Medulla oblongata (tissue), 1 donor: ENCODE measurements at regions not wholly inside any gene's neighbourhood (a gene's known extent, or its start where the extent isn't known, plus 50 kb on each side); places are given as distances from the start of the nearest gene placed in this dataset.
A peak's percentile ranks its signal among the peaks of the same experiment; 100 is the strongest.

Source experiments
- DNase-seq: peaks from one replicate; pipeline ENCODE4 v3.0.0-alpha.2; 2015; ENCODE audit errors: extremely low spot score

DNA sequence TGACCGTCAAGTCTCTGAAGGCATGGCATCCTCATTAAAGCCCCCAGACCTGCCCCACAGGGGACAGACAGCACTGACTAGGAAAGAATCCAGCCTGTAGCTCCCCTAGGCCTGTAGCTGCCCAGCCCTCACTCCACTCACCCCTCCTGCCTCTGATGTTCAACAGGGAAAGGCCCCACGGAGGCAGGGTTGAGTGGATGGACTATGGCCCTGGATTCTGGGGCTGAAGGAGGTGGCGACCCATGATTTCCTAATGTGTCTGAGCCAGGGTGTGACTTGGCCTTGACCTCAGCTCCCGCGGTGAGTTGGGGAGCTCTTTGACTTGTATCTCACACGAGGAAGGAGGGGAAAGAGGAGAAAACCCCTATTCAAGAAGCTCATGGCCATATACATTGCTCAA is 238.5 kb upstream of the CSF3R start:
- DNase-seq, result no peak

DNA sequence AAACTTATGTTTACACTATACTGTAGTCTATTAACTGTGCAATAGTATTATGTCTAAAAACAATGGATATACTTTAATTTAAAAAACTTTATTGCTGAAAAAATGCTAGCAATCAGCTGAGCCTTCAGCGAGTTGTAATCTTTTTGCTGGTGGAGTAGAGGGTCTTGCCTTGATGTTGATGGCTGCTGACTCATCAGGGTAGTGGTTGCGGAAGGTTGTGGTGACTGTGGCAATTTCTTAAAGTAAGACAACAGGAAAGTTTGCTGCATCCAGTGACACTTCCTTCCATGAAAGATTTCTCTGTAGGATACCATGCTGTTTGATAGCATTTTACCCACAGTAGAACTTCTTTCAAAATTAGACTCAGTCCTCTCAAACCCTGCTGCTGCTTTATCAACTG is 234.7 kb upstream of the CSF3R start:
- no peak for DNase-seq

DNA sequence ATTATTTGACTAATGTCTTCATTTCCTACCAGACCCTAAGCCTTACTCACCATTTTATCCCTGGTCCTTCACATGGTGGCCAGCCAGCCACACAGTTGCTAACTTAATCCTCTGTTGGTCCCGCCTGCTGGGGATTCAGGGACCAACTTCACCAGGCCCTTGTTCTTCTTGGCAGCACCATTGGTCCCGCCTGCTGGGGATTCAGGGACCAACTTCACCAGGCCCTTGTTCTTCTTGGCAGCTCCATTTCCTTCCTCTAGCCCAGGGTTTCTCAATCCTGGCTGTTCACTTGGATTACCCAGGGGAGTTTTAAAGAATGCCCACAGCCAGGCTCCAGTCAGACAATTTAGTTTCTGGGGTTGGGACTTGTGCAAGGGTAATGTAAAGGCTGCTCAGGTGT is 233.1 kb upstream of the CSF3R start:
- no peak for DNase-seq

DNA sequence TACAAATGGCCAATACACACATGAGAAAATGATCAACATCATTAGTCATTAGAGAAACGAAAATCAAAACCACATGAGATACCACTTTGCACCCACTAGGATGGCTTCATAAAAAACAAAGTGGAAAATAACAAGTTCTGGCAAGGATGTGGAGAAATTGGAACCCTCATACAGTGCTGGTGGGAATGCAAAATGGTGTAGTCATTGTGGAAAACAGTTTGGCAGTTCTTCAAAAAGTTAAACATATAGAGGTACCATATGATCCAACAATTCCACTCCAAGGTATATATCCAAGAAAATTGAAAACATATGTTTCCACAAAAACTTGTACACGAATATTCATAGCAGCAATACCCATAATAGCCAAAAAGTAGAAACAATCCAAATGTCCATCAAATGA is 231.6 kb upstream of the CSF3R start:
- DNase-seq, result no peak

DNA sequence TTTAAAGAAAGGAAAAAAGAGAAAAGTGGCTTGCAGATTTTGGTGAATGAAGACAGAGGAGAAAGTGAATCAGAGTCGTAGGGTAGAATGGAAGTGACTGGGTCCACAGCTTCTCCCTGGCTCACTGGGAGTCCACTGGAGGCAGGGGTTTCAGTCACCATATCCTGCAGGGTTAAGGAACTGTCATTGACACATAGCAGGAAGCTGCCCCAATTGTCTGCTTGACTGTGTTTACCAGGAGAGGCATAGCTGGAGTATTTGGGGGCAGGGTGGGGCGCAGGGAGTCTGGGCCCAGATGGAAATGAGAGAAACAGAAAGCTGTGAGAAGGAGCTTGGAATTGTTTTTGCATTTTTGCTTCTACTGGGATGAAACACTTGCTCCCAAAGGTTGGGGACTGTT is 228.8 kb upstream of the CSF3R start:
- DNase-seq, result no peak

DNA sequence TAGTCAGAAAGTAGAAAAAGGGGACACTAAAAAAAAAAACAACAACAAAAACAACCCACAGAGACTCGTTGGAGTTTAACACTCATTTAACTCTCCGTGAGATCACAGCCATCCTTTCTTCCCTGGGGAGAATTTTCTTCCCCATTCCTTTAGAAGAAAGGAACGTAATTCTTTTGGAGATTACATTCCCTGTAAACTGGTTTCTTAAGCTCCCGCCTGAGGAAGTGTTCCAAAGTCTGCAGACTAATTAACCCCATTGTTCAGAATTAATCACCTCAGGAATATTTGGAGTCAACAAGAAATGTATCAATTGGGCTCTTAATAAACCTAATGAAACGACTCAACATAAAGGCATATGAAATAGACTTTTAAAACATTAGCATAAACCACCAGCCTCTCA is 228.2 kb upstream of the CSF3R start:
- no peak for DNase-seq

DNA sequence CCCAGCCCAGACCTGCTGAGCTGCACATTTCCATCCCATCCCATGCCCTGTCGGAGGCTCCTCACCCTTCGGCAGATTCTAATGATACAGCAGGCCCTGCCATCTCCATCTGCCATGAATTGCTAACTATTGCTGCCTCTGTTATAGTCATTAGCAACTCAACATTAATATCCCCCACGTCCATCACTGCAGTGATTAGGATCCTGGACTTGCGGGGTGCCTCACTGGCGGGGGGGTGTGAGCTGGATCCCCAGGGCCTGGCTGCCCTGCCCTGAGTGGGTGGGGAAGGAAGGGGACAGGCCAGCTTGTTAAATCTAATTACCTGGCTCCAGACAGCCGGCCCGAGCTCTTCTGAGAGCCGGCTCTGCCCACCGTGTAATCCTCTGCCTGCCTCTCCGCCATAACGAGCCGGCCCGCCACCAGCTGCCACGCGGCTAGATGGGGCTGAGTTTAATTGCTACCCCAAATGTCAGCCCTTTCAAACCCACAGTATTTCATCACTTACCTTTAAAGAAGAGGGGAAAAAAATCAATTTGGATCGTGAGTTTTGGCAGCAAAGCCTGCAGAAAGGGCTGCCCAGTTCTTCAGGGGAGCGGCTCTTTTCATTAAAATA is 227.3 kb upstream of the CSF3R start:
- no peak for DNase-seq

DNA sequence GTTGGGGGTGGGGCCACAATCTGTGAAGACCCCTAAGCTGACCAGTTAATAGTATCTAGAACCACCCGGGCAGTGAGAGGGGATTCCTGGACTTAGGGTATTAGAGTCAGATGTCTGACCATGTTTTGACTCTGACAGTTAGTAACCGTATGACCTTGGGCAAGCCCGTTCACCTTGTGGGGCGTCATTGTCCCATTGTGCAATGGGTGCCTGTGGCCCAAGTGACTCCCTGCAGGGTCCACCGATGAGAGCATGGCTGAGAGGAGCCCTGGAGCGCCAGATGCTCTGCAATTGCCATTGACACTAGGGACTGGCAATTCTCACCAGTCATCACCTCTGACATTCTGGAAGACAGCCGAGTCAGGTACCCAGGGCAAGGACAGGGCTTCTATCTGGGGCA is 225.9 kb upstream of the CSF3R start:
- DNase-seq, result no peak

DNA sequence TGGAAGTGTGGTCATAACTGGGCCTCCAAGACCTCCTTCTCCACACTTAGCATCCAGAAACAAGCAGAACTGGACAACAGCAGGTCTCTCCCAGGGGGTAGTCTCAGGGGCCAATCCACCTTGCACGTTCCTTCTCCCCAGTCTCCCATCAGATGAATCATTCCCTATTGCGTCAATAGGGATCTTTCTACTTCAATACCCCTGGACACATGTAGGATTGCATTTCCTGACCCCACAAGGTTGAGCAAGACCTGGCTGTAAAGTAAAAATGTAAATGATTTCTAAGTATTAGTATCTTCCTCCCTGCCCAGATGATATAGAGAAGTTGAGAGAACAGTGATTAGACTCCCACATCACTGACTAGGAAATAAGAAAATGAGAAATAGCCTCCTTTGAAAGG is 224.5 kb upstream of the CSF3R start:
- no peak for DNase-seq

DNA sequence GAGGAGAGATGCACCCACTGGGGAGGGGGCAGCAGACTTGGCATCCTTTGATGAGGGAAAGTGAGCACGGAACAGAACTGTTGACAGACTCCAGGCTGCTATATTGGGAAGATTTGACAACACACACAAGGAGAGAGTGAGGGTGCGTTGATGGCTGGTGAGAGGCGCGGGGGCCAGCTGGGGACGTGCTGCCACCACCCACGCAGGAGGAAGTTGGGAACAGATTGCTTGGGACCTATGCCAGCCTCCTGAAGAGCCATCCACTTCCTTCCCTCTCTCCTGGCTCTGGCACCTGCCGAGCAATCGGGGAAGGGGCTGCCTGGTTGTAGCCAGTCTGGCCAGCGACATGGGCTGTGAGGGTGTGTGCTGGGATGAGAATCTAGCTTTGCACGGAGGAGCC is 223.7 kb upstream of the CSF3R start:
- no peak for DNase-seq

DNA sequence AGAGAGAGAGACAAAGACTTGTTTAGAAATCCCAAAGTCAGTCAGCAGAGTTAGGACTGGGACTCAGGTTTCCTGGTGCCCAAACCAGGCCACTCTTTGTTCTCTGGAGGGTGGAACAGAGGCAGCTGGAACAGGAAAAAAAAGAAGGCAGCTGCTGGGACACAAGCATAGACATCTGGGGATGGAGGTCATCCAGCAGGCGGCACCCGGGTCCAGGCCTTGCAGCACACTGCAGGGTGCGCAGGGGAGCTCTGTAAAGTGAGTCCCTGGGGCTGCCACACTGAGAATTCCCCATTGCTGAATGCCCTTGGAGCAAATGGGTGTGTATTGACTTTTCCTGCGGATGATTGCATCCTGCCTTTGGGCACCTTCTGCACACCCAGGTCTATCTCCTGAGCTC is 222.9 kb upstream of the CSF3R start:
- DNase-seq, result peak; percentile 19

DNA sequence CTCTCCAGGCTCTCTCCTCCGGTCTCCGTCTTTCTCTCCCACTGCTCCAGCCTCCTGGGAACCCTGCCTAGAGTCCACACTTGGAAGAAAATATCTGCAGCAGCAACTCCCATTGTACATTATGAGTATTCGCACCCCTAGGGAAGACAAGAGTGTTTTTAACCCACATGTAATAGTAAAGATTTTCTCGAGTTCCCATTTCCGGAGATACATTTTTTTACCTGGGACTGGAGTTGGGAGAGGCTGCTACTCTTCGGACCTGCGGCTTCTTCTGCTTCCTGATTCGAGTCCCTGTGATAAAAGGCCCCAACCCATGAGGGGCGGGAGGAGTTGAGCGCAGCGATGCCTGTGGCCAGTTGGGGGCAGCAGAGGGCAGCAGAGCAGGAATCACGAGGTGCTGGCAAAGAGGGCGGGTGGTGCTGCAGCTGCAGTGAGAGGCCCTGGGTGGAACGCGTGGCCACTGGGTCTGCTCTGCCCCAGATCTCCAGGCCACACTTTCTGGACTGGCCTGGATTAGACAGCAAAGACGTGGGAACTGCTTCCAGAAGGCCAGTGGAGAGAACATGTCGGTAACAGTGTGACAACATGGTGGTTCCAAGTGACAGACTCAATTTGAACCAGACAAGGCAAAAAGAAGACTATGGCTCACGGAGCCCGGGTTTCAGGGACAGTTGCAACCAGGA is 221.0 kb upstream of the CSF3R start:
- peak; percentile 90 for DNase-seq

DNA sequence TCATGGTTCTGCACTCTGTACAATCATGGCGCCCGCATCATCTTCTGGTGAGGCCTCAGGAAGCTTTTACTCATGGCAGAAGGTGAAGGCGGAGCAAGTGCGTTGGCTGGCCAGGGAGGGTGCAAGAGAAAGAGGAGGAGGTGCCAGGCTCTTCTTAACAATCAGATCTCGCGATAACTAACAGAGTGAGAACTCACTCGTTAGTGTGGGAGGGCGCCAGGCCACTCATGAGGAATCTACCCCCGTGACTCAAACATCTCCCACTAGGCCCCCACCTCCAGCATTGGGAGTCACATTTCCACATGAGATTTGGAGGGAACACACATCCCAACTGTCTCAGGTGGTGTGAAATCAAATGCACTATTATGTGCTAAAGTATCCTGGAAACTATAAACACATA is 220.2 kb upstream of the CSF3R start:
- no peak for DNase-seq

DNA sequence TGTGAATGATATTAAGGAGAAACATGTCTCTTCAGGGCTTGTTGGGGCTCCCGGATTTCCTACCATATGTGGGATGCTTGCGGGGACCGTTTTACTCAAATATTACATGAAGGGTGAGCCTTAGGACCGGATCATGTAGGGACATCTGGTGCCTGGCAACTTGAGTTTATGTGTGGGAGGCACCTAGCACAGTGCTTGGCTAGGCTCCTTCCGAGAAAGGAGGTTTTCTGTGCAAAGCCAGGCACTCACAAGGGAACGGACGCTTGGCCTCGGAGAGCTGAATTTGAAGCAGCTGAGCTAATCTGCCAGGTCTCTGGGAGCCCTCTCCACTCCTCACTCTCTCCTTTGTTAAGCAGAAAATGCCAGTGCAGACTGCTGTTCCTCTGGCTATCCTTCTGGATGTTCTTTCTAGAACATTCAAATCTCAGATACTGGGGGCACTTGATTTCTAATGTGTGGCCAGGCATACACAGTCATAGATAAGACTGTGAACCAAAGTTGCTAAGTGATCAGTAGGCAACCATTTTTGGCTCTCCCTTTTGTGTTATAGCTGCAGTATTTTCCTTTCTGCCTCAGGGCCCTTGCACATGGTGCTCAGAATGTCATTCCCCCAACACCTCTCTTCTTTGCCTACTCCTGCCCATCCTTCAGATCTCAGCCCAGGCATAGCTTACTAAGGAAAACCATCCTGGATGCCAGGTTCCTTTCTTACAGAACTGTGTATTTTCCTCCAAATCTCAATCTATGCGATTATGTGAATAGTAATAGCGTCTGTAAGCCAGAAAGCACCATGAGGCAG is 216.6 kb upstream of the CSF3R start:
- DNase-seq, result peak; percentile 21

DNA sequence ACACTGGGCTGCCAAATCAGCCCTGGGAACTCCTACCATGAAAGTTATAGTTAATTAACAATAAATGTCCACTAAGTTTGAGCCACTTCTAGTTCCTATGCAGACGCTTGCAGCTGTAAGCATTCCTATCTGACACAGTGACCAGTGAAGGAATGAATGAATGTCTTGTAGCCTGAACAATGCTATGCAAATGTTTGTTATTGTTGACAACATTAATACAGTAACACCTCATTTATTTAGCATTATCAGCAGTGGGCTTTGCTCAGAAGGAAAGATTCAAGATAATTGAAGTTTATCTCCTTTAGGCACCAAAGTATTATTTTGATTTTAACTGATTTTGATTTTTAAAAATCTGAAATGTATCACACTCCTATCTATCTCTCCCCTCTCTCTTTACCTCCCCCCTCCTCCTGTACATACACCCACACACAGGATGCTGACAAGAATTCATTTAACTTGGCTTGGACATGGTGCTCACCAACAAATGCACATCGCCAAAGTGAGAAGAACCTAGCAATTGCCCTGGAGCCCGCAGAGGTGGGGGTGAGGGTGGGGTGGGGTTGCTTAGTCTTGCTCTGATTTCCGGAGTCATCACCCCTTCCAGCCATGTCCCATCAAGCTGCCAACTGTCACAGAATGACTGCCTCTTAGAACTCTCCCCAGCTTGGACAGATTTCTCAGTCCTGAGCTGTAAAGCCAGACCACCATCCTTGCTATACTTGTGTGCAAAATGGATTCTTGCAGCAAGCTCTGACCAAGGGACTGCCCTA is 215.3 kb upstream of the CSF3R start:
- no peak for DNase-seq

DNA sequence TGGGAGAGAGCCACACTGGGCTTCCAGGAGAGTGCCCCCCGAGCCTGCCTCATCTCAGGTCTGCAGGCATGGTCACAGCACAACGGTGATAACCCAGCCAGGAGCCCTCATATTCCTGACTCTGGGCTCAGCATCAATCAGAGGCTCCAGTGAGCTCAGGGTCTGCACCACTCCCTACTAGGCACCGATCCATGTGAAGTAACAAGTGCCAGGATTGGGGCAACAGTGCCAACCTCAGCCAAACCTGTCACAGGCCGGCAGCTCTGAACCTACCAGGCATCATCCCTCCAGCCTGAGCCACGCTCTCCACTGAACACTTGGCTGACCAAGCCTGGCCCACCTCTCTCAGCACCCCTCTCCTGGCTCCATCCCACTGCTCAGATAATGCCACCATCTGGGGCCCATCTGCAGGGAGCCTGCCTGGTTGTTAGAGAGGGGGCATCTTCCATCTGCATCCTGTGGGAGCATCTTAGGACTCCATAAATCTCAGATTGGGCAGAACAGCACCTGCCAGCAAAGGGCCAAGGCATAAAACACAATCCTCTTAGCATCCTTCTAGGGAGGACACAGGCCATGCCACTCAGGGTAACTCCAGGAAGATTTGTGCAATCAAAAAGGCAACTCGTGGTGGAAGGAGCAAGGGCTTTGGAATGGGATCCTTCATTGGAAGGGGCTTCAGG is 213.7 kb upstream of the CSF3R start:
- DNase-seq, result no peak

DNA sequence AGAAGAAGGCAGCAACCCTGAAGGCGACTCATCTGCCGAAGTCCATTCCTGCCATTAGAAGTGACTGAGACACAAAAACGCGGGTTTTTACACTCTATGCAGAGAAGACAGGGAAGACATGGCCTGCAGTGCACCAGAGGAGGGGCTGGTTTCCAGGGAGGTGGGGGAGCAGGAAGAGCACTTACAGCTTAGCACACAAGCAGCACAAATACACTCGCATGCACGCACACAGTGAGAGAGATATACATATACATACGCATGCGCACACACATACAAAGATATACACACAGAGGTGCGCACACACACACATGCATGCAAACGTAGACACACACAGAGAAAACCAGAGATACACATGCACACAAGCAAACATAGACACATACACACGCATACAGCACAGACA is 210.9 kb upstream of the CSF3R start:
- no peak for DNase-seq

DNA sequence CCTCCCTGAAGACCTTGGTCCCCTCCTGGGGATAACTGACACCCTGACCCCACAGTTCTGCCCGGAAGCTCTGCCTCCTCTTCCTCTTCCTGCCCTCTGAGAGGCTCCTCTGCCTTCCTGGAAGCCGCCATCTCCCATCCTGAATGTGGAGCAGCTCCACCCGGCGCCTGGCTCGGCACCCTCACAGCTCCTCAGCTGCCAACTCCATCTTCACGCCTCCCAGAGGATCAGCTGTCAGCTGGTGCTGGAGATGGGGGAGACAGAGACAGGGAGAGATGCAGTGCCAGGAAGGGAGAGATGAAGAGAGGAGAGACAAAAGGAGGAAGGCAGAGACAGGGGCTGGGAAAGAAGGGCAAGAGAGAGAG is 210.4 kb upstream of the CSF3R start:
- no peak for DNase-seq

DNA sequence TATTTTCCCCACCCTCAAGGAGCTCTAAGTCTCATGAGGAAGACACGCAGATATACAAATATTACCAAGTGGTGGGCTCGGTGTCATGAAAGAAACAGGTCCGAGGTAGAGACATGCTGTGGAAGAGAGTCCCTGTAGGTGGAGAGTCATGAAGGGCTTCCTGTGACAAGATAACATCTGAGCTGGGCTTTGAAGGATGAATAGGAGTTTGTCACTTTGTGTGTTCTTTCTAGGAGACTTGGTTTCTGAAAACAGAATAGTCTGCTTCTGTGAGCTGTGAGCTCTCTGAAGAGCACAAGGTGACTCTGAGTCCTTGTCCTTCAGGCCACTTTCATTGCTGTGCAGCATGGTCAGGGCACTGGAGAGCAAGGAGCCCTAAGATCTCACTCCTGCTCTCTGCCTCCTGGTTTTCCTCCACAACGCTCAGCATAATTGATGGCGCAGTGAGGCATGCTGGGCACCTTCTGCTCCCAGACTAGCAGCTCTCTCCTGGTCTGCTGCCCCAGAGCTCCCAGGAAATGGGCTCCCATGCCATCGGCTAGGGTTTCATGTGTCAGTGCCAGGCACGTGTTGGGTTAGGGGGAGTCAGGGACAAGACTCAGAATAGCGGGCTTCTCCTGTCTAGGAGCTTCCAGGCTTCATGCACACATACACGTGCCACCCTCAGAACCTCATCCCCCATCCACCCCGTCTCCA is 209.9 kb upstream of the CSF3R start:
- no peak for DNase-seq

DNA sequence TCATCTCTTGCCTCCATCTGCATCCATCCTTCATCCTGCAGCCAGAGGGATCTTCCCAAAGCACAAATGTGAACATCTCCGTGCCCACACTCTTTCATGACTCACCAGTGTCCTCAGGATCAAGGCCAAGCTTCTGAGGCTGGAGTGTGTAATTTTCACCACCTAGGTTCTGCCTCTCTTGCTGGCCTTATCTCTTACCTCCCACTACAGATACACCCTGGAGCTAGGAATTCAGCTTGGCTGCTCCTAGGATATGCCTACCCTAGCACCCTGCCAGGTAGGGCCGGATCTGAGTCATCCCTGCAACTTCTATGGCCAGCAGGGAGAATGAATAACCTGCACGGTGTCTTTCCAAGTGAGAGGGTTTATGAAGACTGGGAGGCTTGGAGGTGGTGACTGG is 208.7 kb upstream of the CSF3R start:
- DNase-seq, result no peak

DNA sequence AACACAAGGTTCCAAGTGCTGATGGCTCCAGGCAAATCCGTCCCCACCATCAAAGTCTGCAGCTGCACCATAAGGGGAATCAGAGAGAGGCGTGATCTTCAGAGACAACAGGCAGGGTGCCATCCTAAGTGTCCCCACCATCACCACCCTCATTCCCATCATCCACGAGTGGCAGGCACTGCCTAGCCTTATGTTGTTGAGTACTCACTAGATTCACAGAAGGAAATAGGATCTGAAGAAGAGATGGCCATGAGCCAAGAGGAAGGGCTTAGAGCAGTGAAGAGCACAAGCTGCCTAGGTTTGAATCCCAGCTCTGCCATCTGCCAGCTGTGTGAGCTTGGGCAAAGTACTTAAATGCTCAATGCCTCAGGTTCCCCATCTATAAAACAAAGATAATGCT is 207.3 kb upstream of the CSF3R start:
- DNase-seq, result no peak
